NT2/D1 (cell line): ENCODE measurements at regions not wholly inside any gene's neighbourhood (a gene's known extent, or its start where the extent isn't known, plus 50 kb on each side); places are given as distances from the start of the nearest gene placed in this dataset.

Experiments used
- DNase-seq: peaks from one replicate; pipeline ENCODE4 v3.0.0-alpha.2; 2011; ENCODE audit warnings: low read depth, low spot score
- H3K27me3 ChIP-seq: 2 replicates; pipeline ENCODE4 v1.6.0; 2011; ENCODE audit warnings: mild to moderate bottlenecking; ENCODE audit not compliant: insufficient read length, insufficient read depth
- H3K36me3 ChIP-seq: 2 replicates; pipeline ENCODE4 v1.6.1; 2011; ENCODE audit warnings: mild to moderate bottlenecking, low read length, mixed read lengths; ENCODE audit not compliant: insufficient read depth, insufficient read length
- H3K4me1 ChIP-seq: 2 replicates; pipeline ENCODE4 v1.5.1; 2011; ENCODE audit not compliant: insufficient read depth, insufficient read length
- H3K4me3 ChIP-seq: 2 replicates; pipeline ENCODE4 v1.5.1; 2011; ENCODE audit warnings: low read depth; ENCODE audit not compliant: insufficient read length
- H3K9ac ChIP-seq: 2 replicates; pipeline ENCODE4 v1.6.0; 2011; ENCODE audit warnings: low read depth; ENCODE audit not compliant: insufficient read length
- H3K9me3 ChIP-seq: 2 replicates; pipeline ENCODE4 v1.5.1; 2011; ENCODE audit warnings: mild to moderate bottlenecking, low read length; ENCODE audit not compliant: insufficient read depth
- SUZ12 ChIP-seq: IDR thresholded peaks from 2 replicates; pipeline ENCODE4 v1.6.1; 2011; ENCODE audit not compliant: insufficient read length, insufficient read depth; ENCODE audit errors: extremely low read depth
- YY1 ChIP-seq: IDR thresholded peaks from 2 replicates; pipeline ENCODE4 v1.6.1; 2011; ENCODE audit not compliant: insufficient read length, insufficient read depth
- ZNF274 ChIP-seq: IDR thresholded peaks from 2 replicates; pipeline ENCODE4 v1.6.1; 2011; ENCODE audit warnings: mild to moderate bottlenecking, low read depth, low read length

- Histone ChIP-seq H3K9ac (no peak overlapping the region), H3K4me3 (no peak overlapping the region), H3K27me3 (no peaks in the 10 kb centered on the region), H3K9me3 (no peaks in the 10 kb centered on the region), H3K4me1 (no peaks in the 10 kb centered on the region), H3K36me3 (no peaks in the 10 kb centered on the region)
- DNase-seq, result no peak
- TF ChIP-seq ZNF274 (no peak), YY1 (no peak), SUZ12 (no peak)
Measured at GRCh38 chr15:54722342-54722986, 474.3 kb downstream of the RSL24D1 start.

- Histone ChIP-seq H3K9me3 (no peaks in the 10 kb centered on the region), H3K27me3 (no peaks in the 10 kb centered on the region), H3K4me3 (no peak overlapping the region), H3K36me3 (no peaks in the 10 kb centered on the region), H3K4me1 (no peaks in the 10 kb centered on the region), H3K9ac (no peak overlapping the region)
- no peak for TF ChIP-seq SUZ12
- TF ChIP-seq ZNF274, result no peak
- no peak for TF ChIP-seq YY1
- DNase-seq, result no peak
Measured at GRCh38 chr15:54719325-54719724, 477.4 kb downstream of the RSL24D1 start.

- H3K36me3 ChIP-seq, result no peaks in the 10 kb centered on the region
- no peaks in the 10 kb centered on the region for H3K4me1 ChIP-seq
- TF ChIP-seq ZNF274 (no peak), YY1 (no peak), SUZ12 (no peak)
- no peaks in the 10 kb centered on the region for H3K27me3 ChIP-seq
- H3K9me3 ChIP-seq, result no peaks in the 10 kb centered on the region
- DNase-seq, result no peak
- no peak overlapping the region for H3K4me3 ChIP-seq
- no peak overlapping the region for H3K9ac ChIP-seq
Measured at GRCh38 chr15:54707805-54708752, 488.7 kb downstream of the RSL24D1 start.

- no peaks in the 10 kb centered on the region for H3K4me1 ChIP-seq
- TF ChIP-seq SUZ12 (no peak), ZNF274 (no peak), YY1 (no peak)
- H3K4me3 ChIP-seq, result no peak overlapping the region
- DNase-seq, result no peak
- H3K36me3 ChIP-seq, result no peaks in the 10 kb centered on the region
- no peaks in the 10 kb centered on the region for H3K27me3 ChIP-seq
- no peak overlapping the region for H3K9ac ChIP-seq
- H3K9me3 ChIP-seq, result no peaks in the 10 kb centered on the region
Measured at GRCh38 chr15:54687628-54688027, 509.1 kb downstream of the RSL24D1 start.
